T-cell (primary cell): ENCODE measurements at regions not wholly inside any gene's neighbourhood (a gene's known extent, or its start where the extent isn't known, plus 50 kb on each side); places are given as distances from the start of the nearest gene placed in this dataset.

Experiments used
- ATAC-seq, 4 experiments: fragments of 200-7000 bp in 3 of 4; fragments of 150-1000 bp in 1 of 4; cut with Tn5 transposase; replicated peaks in 1 of 4; 1 replicate in 3 of 4; 2 replicates in 1 of 4; pipeline ENCODE4 v1.10.0; 2021; ENCODE audit warnings: moderate library complexity in 3 of 4, mild to moderate bottlenecking in 2 of 4, moderate number of reproducible peaks in 1 of 4
- CTCF ChIA-PET, 2 donors: fragments of 300-600 bp; sonication (Branson Sonifier 250); formaldehyde crosslinking; loops; one replicate each; lab custom pipeline; 2022; ENCODE audit warnings: antibody characterized with exemption in 2 of 2; lab: Charles Lee
- POLR2A ChIA-PET, 2 donors: fragments of 300-600 bp; sonication (Branson Sonifier 250); formaldehyde crosslinking; loops; one replicate each; lab custom pipeline; 2022; ENCODE audit warnings: antibody characterized with exemption in 2 of 2; lab: Charles Lee
- DNase-seq, 35 experiments: peaks; one replicate each; pipeline versions ENCODE4 v3.0.0 to v3.0.0-alpha.2; 2013 to 2023
- H3K27ac ChIP-seq: one replicate; pipeline ENCODE4 v1.5.1; 2013; ENCODE audit warnings: low read length
- H3K27me3 ChIP-seq, 2 experiments: replicated peaks in 1 of 2; 1 replicate in 1 of 2; 2 replicates in 1 of 2; pipeline versions ENCODE4 v1.6.1 to v1.7.0; 2013; ENCODE audit warnings: low read length in 1 of 2, mixed read lengths in 1 of 2; ENCODE audit not compliant: control insufficient read depth in 2 of 2, insufficient read depth in 2 of 2; ENCODE audit errors: extremely low read depth in 1 of 2
- H3K36me3 ChIP-seq, 2 donors: 1 replicate in 1 of 2; 2 replicates in 1 of 2; pipeline versions ENCODE4 v1.6.1 to v1.7.0; 2013; ENCODE audit warnings: low read length in 1 of 2; ENCODE audit not compliant: control insufficient read depth in 2 of 2, insufficient read depth in 1 of 2; ENCODE audit errors: extremely low read depth in 1 of 2
- H3K4me1 ChIP-seq, 2 experiments: 1 replicate in 1 of 2; 2 replicates in 1 of 2; pipeline versions ENCODE4 v1.6.1 to v1.7.0; 2013; ENCODE audit warnings: low read length in 2 of 2, mixed read lengths in 1 of 2; ENCODE audit not compliant: insufficient read depth in 2 of 2, control insufficient read depth in 1 of 2; ENCODE audit errors: extremely low read depth in 1 of 2
- H3K4me3 ChIP-seq, 2 donors: 1 replicate in 1 of 2; 2 replicates in 1 of 2; pipeline versions ENCODE4 v1.5.1 to v1.7.0; 2013; ENCODE audit warnings: mild to moderate bottlenecking in 2 of 2, low read length in 1 of 2, moderate library complexity in 1 of 2; ENCODE audit not compliant: control insufficient read depth in 1 of 2; ENCODE audit errors: extremely low read depth in 1 of 2
- H3K9me3 ChIP-seq: 2 replicates; pipeline ENCODE4 v1.7.0; 2013
- H3K27ac Mint-ChIP-seq, 2 donors: one replicate each; pipeline ENCODE4 v1.8.0; 2020 to 2021; ENCODE audit warnings: mild to moderate bottlenecking in 2 of 2, mixed read lengths in 2 of 2
- H3K27me3 Mint-ChIP-seq, 2 donors: one replicate each; pipeline ENCODE4 v1.8.0; 2021 to 2022; ENCODE audit warnings: mixed read lengths in 2 of 2
- H3K36me3 Mint-ChIP-seq: one replicate; pipeline ENCODE4 v1.8.0; 2021; ENCODE audit warnings: mixed read lengths
- H3K4me1 Mint-ChIP-seq, 3 donors: one replicate each; pipeline ENCODE4 v1.8.0; 2020 to 2022; ENCODE audit warnings: mixed read lengths in 3 of 3, mild to moderate bottlenecking in 1 of 3
- H3K4me3 Mint-ChIP-seq, 3 donors: one replicate each; pipeline ENCODE4 v1.8.0; 2020 to 2022; ENCODE audit warnings: mild to moderate bottlenecking in 3 of 3, mixed read lengths in 3 of 3, moderate library complexity in 3 of 3
- H3K9me3 Mint-ChIP-seq, 3 donors: one replicate each; pipeline ENCODE4 v1.8.0; 2020 to 2022; ENCODE audit warnings: mixed read lengths in 3 of 3
- WGBS: methylation state at CpG from one replicate; pipeline ENCODE4 v1.1.5; 2013; ENCODE audit warnings: missing lambda C conversion rate; ENCODE audit not compliant: insufficient coverage; 5-methylcytosine and 5-hydroxymethylcytosine counted together

- no peak for DNase-seq
- Histone ChIP-seq H3K27me3 (no peaks in the 10 kb centered on the region), H3K4me1 (no peaks in the 10 kb centered on the region), H3K36me3 (no peaks in the 10 kb centered on the region), H3K4me3 (no peak overlapping the region), H3K27ac (no peak overlapping the region), H3K9me3 (no peaks in the 10 kb centered on the region)
- Mint-ChIP-seq H3K9me3 (peaks cover 0 to 4% (median 0%) of the 10 kb centered on the region in 3 donors), H3K27me3 (peaks cover 4 to 5% of the 10 kb centered on the region in 2 donors), H3K36me3 (no peaks in the 10 kb centered on the region), H3K4me3 (no peak overlapping the region), H3K4me1 (no peaks in the 10 kb centered on the region), H3K27ac (no peak overlapping the region)
- 7% methylated on average over 4 of the region's 5 CpGs for WGBS
- ATAC-seq: no peak
- ChIA-PET POLR2A (no interaction called here), CTCF (no interaction called here)
Measured at GRCh38 chr17:71828182-71828596, 292.6 kb upstream of the SOX9 start.

- Mint-ChIP-seq H3K36me3 (no peaks in the 10 kb centered on the region), H3K9me3 (peaks cover 0 to 8% (median 0%) of the 10 kb centered on the region in 3 donors), H3K27ac (no peak overlapping the region), H3K4me3 (no peak overlapping the region), H3K27me3 (peaks cover 4 to 5% of the 10 kb centered on the region in 2 donors), H3K4me1 (no peaks in the 10 kb centered on the region)
- Histone ChIP-seq H3K9me3 (no peaks in the 10 kb centered on the region), H3K4me3 (no peak overlapping the region), H3K36me3 (no peaks in the 10 kb centered on the region), H3K27me3 (no peaks in the 10 kb centered on the region), H3K4me1 (no peaks in the 10 kb centered on the region), H3K27ac (no peak overlapping the region)
- WGBS: no CpG with 5 or more reads among the region's 7 CpGs
- POLR2A ChIA-PET: no interaction called here
- CTCF ChIA-PET: no interaction called here
- DNase-seq (no peak), ATAC-seq (no peak)
Measured at GRCh38 chr17:71830866-71831265, 290.0 kb upstream of the SOX9 start.

- no peaks in the 10 kb centered on the region for H3K4me1 ChIP-seq
- peaks cover 6 to 17% (median 16%) of the 10 kb centered on the region in 3 donors for H3K9me3 Mint-ChIP-seq
- ChIA-PET POLR2A (no interaction called here), CTCF (no interaction called here)
- no peak for ATAC-seq
- no peak overlapping the region for H3K4me3 ChIP-seq
- no peak for DNase-seq
- H3K36me3 Mint-ChIP-seq: no peaks in the 10 kb centered on the region
- no peak overlapping the region for H3K27ac ChIP-seq
- no peak overlapping the region for H3K27ac Mint-ChIP-seq
- H3K27me3 ChIP-seq: no peaks in the 10 kb centered on the region
- no peak overlapping the region for H3K4me3 Mint-ChIP-seq
- H3K36me3 ChIP-seq: no peaks in the 10 kb centered on the region
- 100% methylated on average over 1 of the region's 3 CpGs for WGBS
- H3K4me1 Mint-ChIP-seq: no peaks in the 10 kb centered on the region
- H3K27me3 Mint-ChIP-seq: no peaks in the 10 kb centered on the region
- no peaks in the 10 kb centered on the region for H3K9me3 ChIP-seq
Measured at GRCh38 chr17:71842986-71843385, 277.8 kb upstream of the SOX9 start.

GRCh38 chr17:71845337-71845736, 275.5 kb upstream of the SOX9 start:
- ATAC-seq (no peak), DNase-seq (no peak)
- Histone ChIP-seq H3K27me3 (no peaks in the 10 kb centered on the region), H3K27ac (no peak overlapping the region), H3K4me3 (no peak overlapping the region), H3K36me3 (no peaks in the 10 kb centered on the region), H3K9me3 (no peaks in the 10 kb centered on the region), H3K4me1 (no peaks in the 10 kb centered on the region)
- Mint-ChIP-seq H3K27me3 (no peaks in the 10 kb centered on the region), H3K4me1 (no peaks in the 10 kb centered on the region), H3K36me3 (no peaks in the 10 kb centered on the region), H3K27ac (no peak overlapping the region), H3K4me3 (no peak overlapping the region), H3K9me3 (peaks cover 6 to 19% (median 12%) of the 10 kb centered on the region in 3 donors)
- POLR2A ChIA-PET: interaction anchor here in 1 of 2 donors (0.6 kb wide), 1 partner anchor 8 kb away, joined by 3 read pairs; no protein-coding TSS in a partner anchor
- WGBS: no CpG with 5 or more reads among the region's 2 CpGs
- CTCF ChIA-PET: no interaction called here

- Histone ChIP-seq H3K4me3 (no peak overlapping the region), H3K27me3 (no peaks in the 10 kb centered on the region), H3K36me3 (no peaks in the 10 kb centered on the region), H3K27ac (no peak overlapping the region), H3K9me3 (no peaks in the 10 kb centered on the region), H3K4me1 (no peaks in the 10 kb centered on the region)
- H3K4me3 Mint-ChIP-seq: no peak overlapping the region
- H3K27ac Mint-ChIP-seq: no peak overlapping the region
- H3K36me3 Mint-ChIP-seq: no peaks in the 10 kb centered on the region
- H3K9me3 Mint-ChIP-seq: peaks cover 6 to 20% (median 12%) of the 10 kb centered on the region in 3 donors
- no peak for ATAC-seq
- DNase-seq: no peak
- POLR2A ChIA-PET: no interaction called here
- H3K27me3 Mint-ChIP-seq: no peaks in the 10 kb centered on the region
- CTCF ChIA-PET: no interaction called here
- WGBS: 100% methylated on average over 4 of the region's 8 CpGs
- no peaks in the 10 kb centered on the region for H3K4me1 Mint-ChIP-seq
Measured at GRCh38 chr17:71846561-71847110, 274.2 kb upstream of the SOX9 start.

GRCh38 chr17:71849783-71850768, 270.7 kb upstream of the SOX9 start:
- POLR2A ChIA-PET: no interaction called here
- Histone ChIP-seq H3K27me3 (no peaks in the 10 kb centered on the region), H3K4me3 (no peak overlapping the region), H3K9me3 (no peaks in the 10 kb centered on the region), H3K4me1 (no peaks in the 10 kb centered on the region), H3K36me3 (no peaks in the 10 kb centered on the region), H3K27ac (no peak overlapping the region)
- DNase-seq (no peak), ATAC-seq (no peak)
- H3K27me3 Mint-ChIP-seq: no peaks in the 10 kb centered on the region
- H3K9me3 Mint-ChIP-seq: peaks cover 0 to 25% (median 2%) of the 10 kb centered on the region in 3 donors
- CTCF ChIA-PET: interaction anchor here in 1 of 2 donors (0.6 kb wide), 1 partner anchor 42 kb away, joined by 3 read pairs; no protein-coding TSS in a partner anchor
- no peaks in the 10 kb centered on the region for H3K4me1 Mint-ChIP-seq
- H3K4me3 Mint-ChIP-seq: no peak overlapping the region
- H3K27ac Mint-ChIP-seq: no peak overlapping the region
- WGBS: no CpG with 5 or more reads among the region's 1 CpG
- no peaks in the 10 kb centered on the region for H3K36me3 Mint-ChIP-seq
